Keratinocyte (primary cell): ENCODE measurements at regions not wholly inside any gene's neighbourhood (a gene's known extent, or its start where the extent isn't known, plus 50 kb on each side); places are given as distances from the start of the nearest gene placed in this dataset.

Experiments
- DNase-seq: peaks from one replicate; pipeline ENCODE4 v3.0.0-alpha.2; 2011; ENCODE audit warnings: low read depth, missing footprints, low spot score
- FAIRE-seq: peaks from 2 replicates; lab custom pipeline; 2011; peaks lifted over from hg19 to GRCh38; lab: Jason Lieb, UNC
- H2AFZ ChIP-seq: 2 replicates; pipeline ENCODE4 v1.6.0; 2012; ENCODE audit warnings: low read length, control low read depth, inconsistent platforms; ENCODE audit not compliant: control insufficient read depth
- H3K27ac ChIP-seq: 2 replicates; pipeline ENCODE4 v1.5.1; 2011; ENCODE audit warnings: low read length; ENCODE audit not compliant: control insufficient read depth, insufficient read depth
- H3K27me3 ChIP-seq: 3 replicates; pipeline ENCODE4 v1.6.0; 2011; ENCODE audit warnings: low read length; ENCODE audit not compliant: control insufficient read depth, insufficient read depth; ENCODE audit errors: extremely low read depth
- H3K36me3 ChIP-seq, 2 experiments: 2 replicates in 1 of 2; 3 replicates in 1 of 2; pipeline ENCODE4 v1.5.1; 2011; ENCODE audit warnings: low read length in 2 of 2, mild to moderate bottlenecking in 1 of 2; ENCODE audit not compliant: control insufficient read depth in 2 of 2, insufficient read depth in 2 of 2; ENCODE audit errors: extremely low read depth in 1 of 2
- H3K4me1 ChIP-seq: 3 replicates; pipeline ENCODE4 v1.5.1; 2011; ENCODE audit warnings: low read length; ENCODE audit not compliant: control insufficient read depth, insufficient read depth; ENCODE audit errors: extremely low read depth
- H3K4me2 ChIP-seq: 3 replicates; pipeline ENCODE4 v1.6.0; 2011; ENCODE audit warnings: low read depth, low read length; ENCODE audit not compliant: control insufficient read depth, insufficient read depth; ENCODE audit errors: extremely low read depth
- H3K4me3 ChIP-seq, 3 experiments: fragments of 200-600 bp in 1 of 3; sonication (generic) in 1 of 3; 2 replicates in 2 of 3; 3 replicates in 1 of 3; pipeline ENCODE4 v1.5.1; 2011 to 2016; ENCODE audit warnings: low read length in 3 of 3, mild to moderate bottlenecking in 3 of 3, control low read depth in 2 of 3, inconsistent platforms in 1 of 3, low read depth in 1 of 3, mixed read lengths in 1 of 3, mixed run types in 1 of 3, moderate library complexity in 1 of 3; ENCODE audit not compliant: control insufficient read depth in 2 of 3, insufficient read depth in 2 of 3; ENCODE audit errors: extremely low read depth in 1 of 3
- H3K79me2 ChIP-seq: 2 replicates; pipeline ENCODE4 v1.6.0; 2012; ENCODE audit warnings: low read length; ENCODE audit not compliant: control insufficient read depth, insufficient read depth
- H3K9ac ChIP-seq: 3 replicates; pipeline ENCODE4 v1.6.0; 2011; ENCODE audit warnings: low read length; ENCODE audit not compliant: control insufficient read depth, insufficient read depth; ENCODE audit errors: extremely low read depth
- H3K9me1 ChIP-seq: 3 replicates; pipeline ENCODE4 v1.6.0; 2011; ENCODE audit warnings: low read length; ENCODE audit not compliant: control insufficient read depth, insufficient read depth; ENCODE audit errors: extremely low read depth
- H3K9me3 ChIP-seq: 2 replicates; pipeline ENCODE4 v1.5.1; 2012; ENCODE audit warnings: low read depth, low read length; ENCODE audit not compliant: control insufficient read depth
- H4K20me1 ChIP-seq: 3 replicates; pipeline ENCODE4 v1.6.0; 2011; ENCODE audit warnings: low read length; ENCODE audit not compliant: control insufficient read depth, insufficient read depth; ENCODE audit errors: extremely low read depth
- CTCF ChIP-seq, 3 experiments: IDR thresholded peaks in 1 of 3; conservative IDR thresholded peaks in 1 of 3; optimal IDR thresholded peaks in 1 of 3; 2 replicates in 2 of 3; 3 replicates in 1 of 3; pipeline versions ENCODE3 to v1.5.1; 2011; ENCODE audit warnings: low read length in 3 of 3, mild to moderate bottlenecking in 3 of 3, moderate library complexity in 2 of 3, control low read depth in 1 of 3, inconsistent platforms in 1 of 3; ENCODE audit not compliant: insufficient read depth in 2 of 3; ENCODE audit errors: extremely low read depth in 1 of 3
- EZH2 ChIP-seq: IDR thresholded peaks from one replicate; pipeline ENCODE4 v1.6.1; 2012; ENCODE audit warnings: inconsistent platforms, mild to moderate bottlenecking, low read length, moderate library complexity
- dilution Hi-C: fragments of 300-500 bp; cut with MboI; formaldehyde crosslinking; loops from one replicate; pipeline ENCODE4 v1.7.0; 2020; ENCODE audit warnings: low sequenced_read_pairs; ENCODE audit not compliant: extremely low pct_ligation_motif_present

GRCh38 chr1:193394336-193394735 lies 207.9 kb upstream of the B3GALT2 start:
- DNase-seq, result no peak
- FAIRE-seq, result no peak
- H3K36me3 ChIP-seq, result no peaks in the 10 kb centered on the region

GRCh38 chr1:193392686-193393085 lies 206.3 kb upstream of the B3GALT2 start:
- Histone ChIP-seq H3K79me2 (no peaks in the 10 kb centered on the region), H3K4me3 (no peak overlapping the region), H2AFZ (no peak overlapping the region), H4K20me1 (no peaks in the 10 kb centered on the region), H3K4me2 (no peak overlapping the region), H3K9me1 (no peaks in the 10 kb centered on the region), H3K27me3 (no peaks in the 10 kb centered on the region), H3K27ac (no peak overlapping the region), H3K4me1 (no peaks in the 10 kb centered on the region), H3K9me3 (no peaks in the 10 kb centered on the region), H3K36me3 (no peaks in the 10 kb centered on the region), H3K9ac (no peak overlapping the region)
- FAIRE-seq (no peak), DNase-seq (no peak)
- dilution Hi-C loops, result no loop called here
- no peak for TF ChIP-seq EZH2
- TF ChIP-seq CTCF (optimal IDR thresholded peaks at IDR 0.05 in 1 of 3, IDR thresholded peaks at IDR 0.05 in 1 of 3, conservative IDR thresholded peaks at IDR 0.05 in 1 of 3; ENCODE audit: extremely low read depth in 1 of 3, insufficient read depth in 2 of 3, low read length in 3 of 3), result no peak

More at GRCh38 chr1:193394336-193394735, 207.9 kb upstream of the B3GALT2 start:
- Histone ChIP-seq H3K27ac (no peak overlapping the region), H2AFZ (no peak overlapping the region), H3K9ac (no peak overlapping the region), H3K4me2 (no peak overlapping the region), H3K4me3 (no peak overlapping the region), H3K79me2 (no peaks in the 10 kb centered on the region), H4K20me1 (no peaks in the 10 kb centered on the region), H3K4me1 (no peaks in the 10 kb centered on the region), H3K9me1 (no peaks in the 10 kb centered on the region), H3K27me3 (no peaks in the 10 kb centered on the region), H3K9me3 (no peaks in the 10 kb centered on the region)
- dilution Hi-C loops, result no loop called here
- TF ChIP-seq EZH2 (no peak), CTCF (optimal IDR thresholded peaks at IDR 0.05 in 1 of 3, IDR thresholded peaks at IDR 0.05 in 1 of 3, conservative IDR thresholded peaks at IDR 0.05 in 1 of 3; ENCODE audit: extremely low read depth in 1 of 3, insufficient read depth in 2 of 3, low read length in 3 of 3) (no peak)
